K562 (cell line): ENCODE measurements at regions not wholly inside any gene's neighbourhood (a gene's known extent, or its start where the extent isn't known, plus 50 kb on each side); places are given as distances from the start of the nearest gene placed in this dataset.

Source experiments
- CHD7 ChIP-seq: fragments of 200-600 bp; sonication (generic); IDR thresholded peaks from one replicate; pipeline ENCODE4 v1.6.1; 2012; ENCODE audit warnings: mild to moderate bottlenecking, low read depth, low read length, inconsistent platforms

- no peak for TF ChIP-seq CHD7
Observed at GRCh38 chr15:29571792-29572431, 250.4 kb downstream of the TJP1 start (continued).
